HEK293 (cell line): ENCODE measurements at regions not wholly inside any gene's neighbourhood (a gene's known extent, or its start where the extent isn't known, plus 50 kb on each side); places are given as distances from the start of the nearest gene placed in this dataset.
"Not testable (repeated sequence)": the region's sequence is repeated elsewhere in the genome, so short reads cannot be mapped to it uniquely, and the experiment has no call there.

Source experiments
- KLF10 ChIP-seq: fragments of 450-650 bp; IDR thresholded peaks from 2 replicates; pipeline ENCODE4 v1.5.1; 2018; ENCODE audit warnings: missing biosample characterization, mild to moderate bottlenecking, missing genetic modification characterization
- MEIS1 ChIP-seq: sonication (generic); formaldehyde crosslinking; IDR thresholded peaks from 2 replicates; pipeline ENCODE4 v1.8.1; 2022; ENCODE audit warnings: missing genetic modification reagents, mild to moderate bottlenecking, borderline replicate concordance
- PRDM2 ChIP-seq: fragments of 450-650 bp; formaldehyde crosslinking; IDR thresholded peaks from 2 replicates; pipeline ENCODE4 v1.5.1; 2016; ENCODE audit warnings: missing biosample characterization, missing genetic modification characterization, borderline replicate concordance
- TCF7L2 ChIP-seq: IDR thresholded peaks from 2 replicates; pipeline ENCODE4 v1.6.1; 2011; ENCODE audit warnings: low read depth, mild to moderate bottlenecking, inconsistent platforms, low read length, moderate library complexity, borderline replicate concordance
- ZBTB48 ChIP-seq: fragments of 450-650 bp; formaldehyde crosslinking; IDR thresholded peaks from 2 replicates; pipeline ENCODE4 v1.5.1; 2016; ENCODE audit warnings: missing biosample characterization, missing genetic modification characterization
- ZNF18 ChIP-seq: fragments of 450-650 bp; formaldehyde crosslinking; IDR thresholded peaks from 2 replicates; pipeline ENCODE4 v1.5.1; 2016; ENCODE audit warnings: missing biosample characterization, missing genetic modification characterization
- ZNF302 ChIP-seq: fragments of 450-650 bp; formaldehyde crosslinking; IDR thresholded peaks from 2 replicates; pipeline ENCODE4 v1.5.1; 2016; ENCODE audit warnings: missing biosample characterization, missing genetic modification characterization, low read depth
- ZNF449 ChIP-seq: fragments of 450-650 bp; formaldehyde crosslinking; IDR thresholded peaks from 2 replicates; pipeline ENCODE4 v1.5.1; 2017; ENCODE audit warnings: missing biosample characterization, mild to moderate bottlenecking, missing genetic modification characterization, moderate library complexity
- ZNF768 ChIP-seq: fragments of 450-650 bp; formaldehyde crosslinking; IDR thresholded peaks from 2 replicates; pipeline ENCODE4 v1.5.1; 2018; ENCODE audit warnings: missing biosample characterization, mild to moderate bottlenecking, missing genetic modification characterization
- ZNF785 ChIP-seq: fragments of 450-650 bp; formaldehyde crosslinking; IDR thresholded peaks from 2 replicates; pipeline ENCODE4 v1.5.1; 2016; ENCODE audit warnings: missing biosample characterization, missing genetic modification characterization
- ZNF792 ChIP-seq: fragments of 450-650 bp; formaldehyde crosslinking; IDR thresholded peaks from 2 replicates; pipeline ENCODE4 v1.5.1; 2016; ENCODE audit warnings: missing biosample characterization, missing genetic modification characterization
- TF ChIP-seq, protein P1 (sequence below): fragments of 450-650 bp; formaldehyde crosslinking; IDR thresholded peaks from 2 replicates; pipeline ENCODE4 v1.5.1; 2016; ENCODE audit warnings: missing biosample characterization, missing genetic modification characterization
- TF ChIP-seq, protein P2 (sequence below): fragments of 450-650 bp; formaldehyde crosslinking; IDR thresholded peaks from 2 replicates; pipeline ENCODE4 v1.5.1; 2016; ENCODE audit warnings: missing biosample characterization, missing genetic modification characterization
- TF ChIP-seq, protein P3 (sequence below): fragments of 450-650 bp; formaldehyde crosslinking; IDR thresholded peaks from 2 replicates; pipeline ENCODE4; 2016; ENCODE audit warnings: missing biosample characterization, missing genetic modification characterization

- TF ChIP-seq MEIS1; ZBTB48 (tag by site-specific recombination); ZNF768; ZNF449; TCF7L2; ZNF792 (tag by site-specific recombination); ZNF302 (tag by site-specific recombination); ZNF18; KLF10 (tag by site-specific recombination); ZNF785 (tag by site-specific recombination); PRDM2: not testable (repeated sequence)
- TF ChIP-seq, protein P1, sequence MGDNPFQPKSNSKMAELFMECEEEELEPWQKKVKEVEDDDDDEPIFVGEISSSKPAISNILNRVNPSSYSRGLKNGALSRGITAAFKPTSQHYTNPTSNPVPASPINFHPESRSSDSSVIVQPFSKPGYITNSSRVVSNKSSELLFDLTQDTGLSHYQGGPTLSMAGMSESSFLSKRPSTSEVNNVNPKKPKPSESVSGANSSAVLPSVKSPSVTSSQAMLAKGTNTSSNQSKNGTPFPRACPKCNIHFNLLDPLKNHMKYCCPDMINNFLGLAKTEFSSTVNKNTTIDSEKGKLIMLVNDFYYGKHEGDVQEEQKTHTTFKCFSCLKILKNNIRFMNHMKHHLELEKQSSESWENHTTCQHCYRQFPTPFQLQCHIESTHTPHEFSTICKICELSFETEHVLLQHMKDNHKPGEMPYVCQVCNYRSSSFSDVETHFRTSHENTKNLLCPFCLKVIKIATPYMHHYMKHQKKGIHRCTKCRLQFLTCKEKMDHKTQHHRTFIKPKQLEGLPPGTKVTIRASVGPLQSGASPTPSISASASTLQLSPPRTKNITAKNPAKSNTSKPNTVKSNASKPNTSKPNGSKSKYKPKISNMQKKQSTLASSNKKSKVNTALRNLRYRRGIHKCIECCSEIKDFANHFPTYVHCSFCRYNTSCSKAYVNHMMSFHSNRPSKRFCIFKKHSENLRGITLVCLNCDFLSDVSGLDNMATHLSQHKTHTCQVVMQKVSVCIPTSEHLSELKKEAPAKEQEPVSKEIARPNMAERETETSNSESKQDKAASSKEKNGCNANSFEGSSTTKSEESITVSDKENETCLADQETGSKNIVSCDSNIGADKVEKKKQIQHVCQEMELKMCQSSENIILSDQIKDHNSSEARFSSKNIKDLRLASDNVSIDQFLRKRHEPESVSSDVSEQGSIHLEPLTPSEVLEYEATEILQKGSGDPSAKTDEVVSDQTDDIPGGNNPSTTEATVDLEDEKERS (tag by site-specific recombination) = not testable (repeated sequence)
- TF ChIP-seq, protein P2, sequence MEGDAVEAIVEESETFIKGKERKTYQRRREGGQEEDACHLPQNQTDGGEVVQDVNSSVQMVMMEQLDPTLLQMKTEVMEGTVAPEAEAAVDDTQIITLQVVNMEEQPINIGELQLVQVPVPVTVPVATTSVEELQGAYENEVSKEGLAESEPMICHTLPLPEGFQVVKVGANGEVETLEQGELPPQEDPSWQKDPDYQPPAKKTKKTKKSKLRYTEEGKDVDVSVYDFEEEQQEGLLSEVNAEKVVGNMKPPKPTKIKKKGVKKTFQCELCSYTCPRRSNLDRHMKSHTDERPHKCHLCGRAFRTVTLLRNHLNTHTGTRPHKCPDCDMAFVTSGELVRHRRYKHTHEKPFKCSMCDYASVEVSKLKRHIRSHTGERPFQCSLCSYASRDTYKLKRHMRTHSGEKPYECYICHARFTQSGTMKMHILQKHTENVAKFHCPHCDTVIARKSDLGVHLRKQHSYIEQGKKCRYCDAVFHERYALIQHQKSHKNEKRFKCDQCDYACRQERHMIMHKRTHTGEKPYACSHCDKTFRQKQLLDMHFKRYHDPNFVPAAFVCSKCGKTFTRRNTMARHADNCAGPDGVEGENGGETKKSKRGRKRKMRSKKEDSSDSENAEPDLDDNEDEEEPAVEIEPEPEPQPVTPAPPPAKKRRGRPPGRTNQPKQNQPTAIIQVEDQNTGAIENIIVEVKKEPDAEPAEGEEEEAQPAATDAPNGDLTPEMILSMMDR (tag by site-specific recombination) = not testable (repeated sequence)
- TF ChIP-seq, protein P3, sequence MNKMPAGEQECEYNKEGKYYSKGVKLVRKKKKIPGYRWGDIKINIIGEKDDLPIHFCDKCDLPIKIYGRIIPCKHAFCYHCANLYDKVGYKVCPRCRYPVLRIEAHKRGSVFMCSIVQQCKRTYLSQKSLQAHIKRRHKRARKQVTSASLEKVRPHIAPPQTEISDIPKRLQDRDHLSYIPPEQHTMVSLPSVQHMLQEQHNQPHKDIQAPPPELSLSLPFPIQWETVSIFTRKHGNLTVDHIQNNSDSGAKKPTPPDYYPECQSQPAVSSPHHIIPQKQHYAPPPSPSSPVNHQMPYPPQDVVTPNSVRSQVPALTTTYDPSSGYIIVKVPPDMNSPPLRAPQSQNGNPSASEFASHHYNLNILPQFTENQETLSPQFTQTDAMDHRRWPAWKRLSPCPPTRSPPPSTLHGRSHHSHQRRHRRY (tag by site-specific recombination) = not testable (repeated sequence)
These were observed 123.0 kb downstream of the ZNF92 start for GRCh38 chr7:65496697-65497096.
